HEK293T (cell line): ENCODE measurements at regions not wholly inside any gene's neighbourhood (a gene's known extent, or its start where the extent isn't known, plus 50 kb on each side); places are given as distances from the start of the nearest gene placed in this dataset.

Experiments used
- CTCF ChIA-PET: fragments of 350-600 bp; formaldehyde crosslinking; extraction: SDS; loops from one replicate; lab custom pipeline; 2021; ENCODE audit warnings: antibody characterized with exemption, inconsistent platforms; lab: Yijun Ruan, JAX
- POLR2A ChIA-PET: fragments of 350-600 bp; formaldehyde crosslinking; extraction: SDS; loops from one replicate; lab custom pipeline; 2020; ENCODE audit warnings: antibody characterized with exemption, inconsistent platforms; lab: Yijun Ruan, JAX
- DNase-seq: peaks from one replicate; pipeline ENCODE4 v3.0.0; 2012; ENCODE audit warnings: mixed read lengths; ENCODE audit errors: extremely low spot score
- ARNT ChIP-seq: fragments of 450-650 bp; IDR thresholded peaks from 2 replicates; pipeline ENCODE4 v1.6.1; 2017; ENCODE audit warnings: mild to moderate bottlenecking
- BHLHE40 ChIP-seq: fragments of 450-650 bp; IDR thresholded peaks from 2 replicates; pipeline ENCODE4 v1.6.1; 2016; ENCODE audit warnings: mild to moderate bottlenecking, moderate library complexity, borderline replicate concordance
- CTBP1 ChIP-seq: fragments of 450-650 bp; IDR thresholded peaks from 2 replicates; pipeline ENCODE4 v1.6.1; 2016; ENCODE audit warnings: borderline replicate concordance
- ELF4 ChIP-seq: fragments of 450-650 bp; IDR thresholded peaks from 2 replicates; pipeline ENCODE4 v1.6.1; 2017; ENCODE audit warnings: antibody characterized with exemption
- FOXA1 ChIP-seq: fragments of 450-650 bp; IDR thresholded peaks from 2 replicates; pipeline ENCODE4 v1.6.1; 2016; ENCODE audit warnings: mild to moderate bottlenecking
- FOXK2 ChIP-seq: fragments of 450-650 bp; IDR thresholded peaks from 2 replicates; pipeline ENCODE4 v1.6.1; 2016; ENCODE audit warnings: mild to moderate bottlenecking
- FOXM1 ChIP-seq: fragments of 450-650 bp; IDR thresholded peaks from 2 replicates; pipeline ENCODE4 v1.6.1; 2017; ENCODE audit warnings: mild to moderate bottlenecking, borderline replicate concordance
- HDGF ChIP-seq: fragments of 450-650 bp; IDR thresholded peaks from 2 replicates; pipeline ENCODE4 v1.6.1; 2017; ENCODE audit warnings: antibody characterized with exemption, borderline replicate concordance
- L3MBTL2 ChIP-seq: fragments of 450-650 bp; conservative IDR thresholded peaks from 2 replicates; pipeline ENCODE4 v1.6.1; 2016; ENCODE audit warnings: mild to moderate bottlenecking
- LEF1 ChIP-seq: fragments of 450-650 bp; IDR thresholded peaks from 2 replicates; pipeline ENCODE4 v1.6.1; 2017; ENCODE audit warnings: mild to moderate bottlenecking, borderline replicate concordance
- NFRKB ChIP-seq: fragments of 450-650 bp; IDR thresholded peaks from 2 replicates; pipeline ENCODE4 v1.6.1; 2016; ENCODE audit warnings: mild to moderate bottlenecking, moderate library complexity
- SP1 ChIP-seq: fragments of 450-650 bp; IDR thresholded peaks from 2 replicates; pipeline ENCODE4 v1.6.1; 2017
- SUZ12 ChIP-seq: fragments of 450-650 bp; IDR thresholded peaks from 2 replicates; pipeline ENCODE4 v1.6.1; 2016; ENCODE audit warnings: mild to moderate bottlenecking
- TARDBP ChIP-seq: fragments of 450-650 bp; IDR thresholded peaks from 2 replicates; pipeline ENCODE4 v1.6.1; 2016
- ZNF384 ChIP-seq: fragments of 450-650 bp; IDR thresholded peaks from 2 replicates; pipeline ENCODE4 v1.6.1; 2016
- TF ChIP-seq, protein P1 (sequence below): fragments of 450-650 bp; IDR thresholded peaks from 2 replicates; pipeline ENCODE4 v1.6.1; 2016

DNA sequence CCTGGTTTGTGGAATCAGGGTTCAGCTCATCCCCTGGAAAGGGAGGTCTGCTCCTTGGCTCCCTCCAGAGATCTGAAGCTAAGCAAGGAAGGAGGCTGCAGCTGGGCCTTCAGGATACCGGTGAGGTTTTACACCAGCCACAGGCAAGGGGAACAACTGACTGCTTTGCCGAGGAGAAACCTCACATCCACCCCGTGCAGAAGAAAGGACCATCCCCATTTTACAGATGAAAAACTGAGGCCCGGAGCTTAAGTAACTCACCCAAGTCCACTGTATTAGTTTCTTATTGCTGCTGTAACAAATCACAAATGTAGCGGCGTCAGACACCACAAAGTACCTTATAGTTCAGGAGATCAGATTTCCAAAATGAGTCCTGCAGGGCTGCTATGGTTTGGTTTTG, 173.7 kb downstream of the MN1 start:
- CTCF ChIA-PET: interaction anchor here (0.8 kb wide), 1 partner anchor 16 kb away, joined by 3 read pairs; no protein-coding TSS in a partner anchor
- POLR2A ChIA-PET: interaction anchor here (0.7 kb wide), 1 partner anchor 10 kb away, joined by 3 read pairs; no protein-coding TSS in a partner anchor
- no peak for DNase-seq
- TF ChIP-seq ELF4 (no peak), LEF1 (no peak), ARNT (no peak), TARDBP (no peak), ZNF384 (no peak), FOXK2 (no peak), CTBP1 (no peak)

DNA sequence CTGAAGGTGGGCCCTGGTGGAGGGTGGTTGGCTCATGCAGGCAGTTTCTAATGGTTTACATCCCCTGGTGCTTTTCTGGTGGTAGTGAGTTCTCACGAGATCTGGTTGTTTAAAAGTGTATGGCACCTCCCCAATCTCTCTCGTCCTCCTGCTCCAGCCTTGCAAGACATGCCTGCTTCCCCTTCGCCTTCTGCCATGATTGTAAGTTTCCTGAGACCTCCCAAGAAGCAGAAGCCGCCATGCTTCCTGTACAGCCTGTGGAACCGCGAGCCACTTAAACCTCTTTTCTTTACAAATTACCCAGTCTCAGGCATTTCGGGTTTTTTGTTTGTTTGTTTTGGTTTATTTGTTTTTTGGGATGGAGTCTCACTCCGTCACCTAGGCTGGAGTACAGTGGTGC, 173.2 kb downstream of the MN1 start:
- ChIA-PET POLR2A (no interaction called here), CTCF (interaction anchor here (0.8 kb wide), 1 partner anchor 16 kb away, joined by 3 read pairs; no protein-coding TSS in a partner anchor)
- TF ChIP-seq NFRKB (no peak), FOXK2 (no peak), ELF4 (no peak), FOXA1 (no peak), SP1 (no peak), TARDBP (no peak), SUZ12 (no peak), L3MBTL2 (no peak), ARNT (no peak), ZNF384 (no peak), HDGF (no peak), BHLHE40 (no peak), LEF1 (no peak), FOXM1 (no peak), CTBP1 (no peak)
- TF ChIP-seq, protein P1, sequence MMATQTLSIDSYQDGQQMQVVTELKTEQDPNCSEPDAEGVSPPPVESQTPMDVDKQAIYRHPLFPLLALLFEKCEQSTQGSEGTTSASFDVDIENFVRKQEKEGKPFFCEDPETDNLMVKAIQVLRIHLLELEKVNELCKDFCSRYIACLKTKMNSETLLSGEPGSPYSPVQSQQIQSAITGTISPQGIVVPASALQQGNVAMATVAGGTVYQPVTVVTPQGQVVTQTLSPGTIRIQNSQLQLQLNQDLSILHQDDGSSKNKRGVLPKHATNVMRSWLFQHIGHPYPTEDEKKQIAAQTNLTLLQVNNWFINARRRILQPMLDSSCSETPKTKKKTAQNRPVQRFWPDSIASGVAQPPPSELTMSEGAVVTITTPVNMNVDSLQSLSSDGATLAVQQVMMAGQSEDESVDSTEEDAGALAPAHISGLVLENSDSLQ: no peak
- DNase-seq: no peak

DNA sequence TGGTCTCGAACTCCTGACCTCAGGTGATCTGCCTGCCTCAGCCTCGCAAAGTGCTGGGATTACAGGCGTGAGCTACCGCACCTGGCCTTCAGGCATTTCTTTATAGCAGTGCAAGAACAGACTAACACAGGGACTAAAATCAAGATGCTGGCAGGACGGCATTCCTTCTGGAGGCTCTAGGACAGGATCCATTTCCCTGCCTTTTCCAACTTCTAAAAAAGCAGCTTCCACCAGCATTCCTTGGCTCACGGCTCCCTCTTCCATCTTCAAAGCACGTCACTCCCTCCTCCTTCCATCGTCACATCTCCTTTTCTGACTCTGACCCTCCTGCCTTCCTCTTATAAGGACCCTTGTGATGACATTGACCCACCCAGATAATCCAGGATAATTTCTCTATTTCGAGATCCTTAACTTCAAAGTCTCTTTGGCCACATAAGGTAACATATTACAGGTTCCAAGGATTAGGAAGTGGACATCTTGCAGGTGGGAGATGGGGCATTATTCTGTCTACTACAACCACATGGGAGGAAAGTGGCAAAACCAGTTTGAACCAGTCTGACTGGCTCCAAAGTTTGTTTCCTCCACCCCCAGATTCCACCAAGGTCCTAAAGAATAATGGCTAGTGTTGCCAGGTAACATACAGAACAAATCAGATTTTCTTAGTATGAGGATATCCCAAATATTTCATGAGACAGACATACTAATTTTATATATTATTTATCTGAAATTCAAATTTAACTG, 172.5 kb downstream of the MN1 start:
- CTCF ChIA-PET: no interaction called here
- no peak for DNase-seq

DNA sequence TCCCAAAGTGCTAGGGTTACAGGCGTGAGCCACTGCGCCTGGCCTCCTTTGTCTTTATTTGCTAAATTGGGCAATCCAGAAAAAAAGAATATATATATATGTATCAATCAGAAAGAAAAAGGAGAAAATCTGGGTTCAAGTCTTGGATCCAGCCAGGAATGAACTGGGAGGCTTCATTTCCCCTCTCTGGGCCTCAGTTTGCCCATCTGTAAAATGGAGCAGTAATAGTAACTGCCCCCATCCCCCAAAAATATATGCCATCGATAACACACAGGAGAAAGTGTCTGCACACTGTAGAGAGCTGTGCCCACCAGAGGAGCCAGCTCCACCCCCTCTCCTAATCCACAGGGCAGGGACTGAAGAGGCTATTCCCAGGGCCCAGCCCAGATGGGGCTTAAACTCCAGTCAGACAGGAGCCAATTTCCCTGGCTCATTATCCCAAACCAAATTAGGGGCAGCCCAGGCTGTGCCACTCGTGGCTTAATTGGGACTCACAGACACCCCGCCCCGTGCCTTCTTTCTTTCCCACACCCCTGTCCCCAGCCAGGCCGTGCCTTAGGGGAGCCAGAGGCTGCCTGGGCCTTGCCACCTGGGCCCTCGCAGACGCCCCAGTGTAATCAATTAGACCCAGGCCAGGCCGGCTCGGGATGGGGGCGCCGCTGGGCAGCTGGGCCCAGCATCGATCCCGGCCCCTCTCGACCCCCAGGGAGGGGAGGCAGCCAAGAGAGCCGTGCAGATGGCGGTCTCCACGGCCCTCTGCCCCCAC, 171.5 kb downstream of the MN1 start:
- POLR2A ChIA-PET: no interaction called here
- CTCF ChIA-PET: no interaction called here
- no peak for DNase-seq
- TF ChIP-seq ZNF384 (no peak), TARDBP (no peak), SP1 (no peak), ELF4 (no peak), BHLHE40 (no peak), FOXK2 (no peak), CTBP1 (no peak), SUZ12 (no peak), LEF1 (no peak), FOXA1 (no peak), FOXM1 (no peak)
- TF ChIP-seq, protein P1: no peak

More for the DNA sequence above, 172.5 kb downstream of the MN1 start:
- no peak for TF ChIP-seq TARDBP
- TF ChIP-seq ELF4: no peak
- TF ChIP-seq SUZ12: no peak
- no peak for TF ChIP-seq HDGF
- no peak for TF ChIP-seq SP1
- no peak for TF ChIP-seq ARNT
- no peak for TF ChIP-seq FOXK2
- no peak for TF ChIP-seq LEF1
- TF ChIP-seq, protein P1: no peak
- TF ChIP-seq NFRKB: no peak
- POLR2A ChIA-PET: no interaction called here

DNA sequence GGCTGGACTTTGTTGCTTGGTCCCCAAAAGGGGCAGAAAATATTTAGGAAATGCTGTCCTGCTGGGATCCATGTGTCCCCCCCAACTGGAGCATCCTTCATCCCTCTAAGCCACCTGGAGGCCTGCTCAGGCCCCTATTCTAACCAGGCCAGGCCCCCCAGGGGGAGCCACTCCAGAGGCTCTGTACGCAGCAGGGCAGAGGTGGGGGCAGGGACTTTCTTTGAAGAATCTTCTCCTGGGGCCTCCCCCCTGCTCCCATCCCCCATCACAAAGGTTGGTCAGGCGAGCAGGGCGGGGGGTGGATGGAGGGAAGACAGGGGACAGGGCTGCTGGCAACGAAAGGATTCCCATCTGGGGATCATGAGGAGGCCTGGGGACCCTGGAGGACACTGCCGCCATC, 170.8 kb downstream of the MN1 start:
- ChIA-PET CTCF (no interaction called here), POLR2A (no interaction called here)
- TF ChIP-seq SUZ12: no peak
- no peak for TF ChIP-seq FOXM1

DNA sequence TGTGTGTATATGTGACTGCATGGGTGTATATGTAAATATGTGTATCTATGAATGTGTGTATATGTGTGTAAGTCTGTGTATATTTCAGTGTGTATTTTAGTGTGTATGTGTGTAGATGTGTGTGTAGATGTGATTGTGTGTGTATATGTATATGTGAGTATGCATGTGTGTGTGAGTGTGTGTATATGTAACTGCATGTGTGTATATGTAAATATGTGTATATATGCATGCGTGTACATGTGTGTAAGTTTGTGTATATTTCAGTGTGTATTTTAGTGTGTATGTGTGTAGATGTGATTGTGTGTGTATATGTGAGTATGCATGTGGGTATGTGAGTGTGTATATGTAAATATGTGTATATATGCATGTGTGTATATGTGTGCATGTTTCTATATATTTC, 169.9 kb downstream of the MN1 start:
- TF ChIP-seq, protein P1: no peak
- TF ChIP-seq LEF1 (no peak), FOXA1 (no peak), TARDBP (no peak), FOXM1 (no peak), CTBP1 (no peak), NFRKB (no peak), BHLHE40 (no peak), SUZ12 (no peak)
- ChIA-PET CTCF (no interaction called here), POLR2A (no interaction called here)
- no peak for DNase-seq

More for the DNA sequence above, 170.8 kb downstream of the MN1 start:
- DNase-seq: no peak
